GM23338 (cell line): ENCODE measurements at regions not wholly inside any gene's neighbourhood (a gene's known extent, or its start where the extent isn't known, plus 50 kb on each side); places are given as distances from the start of the nearest gene placed in this dataset.

Experiments used
- ATAC-seq: fragments of 200-7000 bp; cut with Tn5 transposase; 3 replicates; pipeline ENCODE4 v1.9.1; 2020
- DNase-seq: peaks from one replicate; pipeline ENCODE4 v3.0.0-alpha.2; 2015; ENCODE audit warnings: low spot score
- H2AFZ ChIP-seq: fragments of 200-600 bp; sonication (generic); 2 replicates; pipeline ENCODE4 v1.8.0; 2016; ENCODE audit warnings: antibody characterized with exemption, mild to moderate bottlenecking, moderate library complexity
- H3F3A ChIP-seq: fragments of 200-600 bp; sonication (generic); replicated peaks from 2 replicates; pipeline ENCODE4 v1.8.0; 2017; ENCODE audit warnings: antibody characterized with exemption, mixed run types, low read depth
- H3K27ac ChIP-seq: fragments of 200-600 bp; sonication (generic); 2 replicates; pipeline ENCODE4 v1.6.1; 2016; ENCODE audit warnings: low read depth
- H3K27me3 ChIP-seq: fragments of 200-600 bp; sonication (generic); 2 replicates; pipeline ENCODE4 v1.8.0; 2016; ENCODE audit warnings: mild to moderate bottlenecking, mixed run types, moderate library complexity; ENCODE audit not compliant: insufficient read depth
- H3K36me3 ChIP-seq: fragments of 200-600 bp; sonication (generic); 2 replicates; pipeline ENCODE4 v1.8.0; 2016; ENCODE audit warnings: mild to moderate bottlenecking; ENCODE audit not compliant: insufficient read depth
- H3K4me1 ChIP-seq: fragments of 200-600 bp; sonication (generic); 2 replicates; pipeline ENCODE4 v1.8.0; 2016; ENCODE audit warnings: mild to moderate bottlenecking, moderate library complexity; ENCODE audit not compliant: insufficient read depth
- H3K4me2 ChIP-seq: fragments of 200-600 bp; sonication (generic); 2 replicates; pipeline ENCODE4 v1.7.1; 2017; ENCODE audit warnings: mixed run types
- H3K4me3 ChIP-seq: fragments of 200-600 bp; sonication (generic); 2 replicates; pipeline ENCODE4 v1.6.1; 2016; ENCODE audit warnings: mixed run types
- H3K79me2 ChIP-seq: fragments of 200-600 bp; sonication (generic); replicated peaks from 2 replicates; pipeline ENCODE4 v1.8.0; 2017; ENCODE audit warnings: mild to moderate bottlenecking; ENCODE audit not compliant: insufficient read depth
- H3K9me2 ChIP-seq: fragments of 200-600 bp; sonication (generic); 2 replicates; pipeline ENCODE4 v1.8.0; 2017; ENCODE audit not compliant: insufficient read depth
- H4K20me1 ChIP-seq: fragments of 200-600 bp; sonication (generic); replicated peaks from 2 replicates; pipeline ENCODE4 v1.8.0; 2017; ENCODE audit warnings: mild to moderate bottlenecking; ENCODE audit not compliant: insufficient read depth
- H3K27ac Mint-ChIP-seq: 2 replicates; pipeline ENCODE4 v1.8.0; 2020; ENCODE audit warnings: inconsistent platforms, mild to moderate bottlenecking, moderate library complexity, mixed read lengths
- H3K27me3 Mint-ChIP-seq: 3 replicates; pipeline ENCODE4 v1.8.0; 2022; ENCODE audit warnings: low read depth, mild to moderate bottlenecking, moderate library complexity, mixed read lengths, inconsistent platforms; ENCODE audit not compliant: insufficient read depth, poor library complexity
- H3K36me3 Mint-ChIP-seq: 3 replicates; pipeline ENCODE4 v1.8.0; 2021; ENCODE audit warnings: low read depth, mild to moderate bottlenecking, inconsistent platforms, moderate library complexity, mixed read lengths
- H3K4me1 Mint-ChIP-seq: 3 replicates; pipeline ENCODE4 v1.8.0; 2020; ENCODE audit warnings: mild to moderate bottlenecking, inconsistent platforms, mixed read lengths
- H3K4me3 Mint-ChIP-seq: 3 replicates; pipeline ENCODE4 v1.8.0; 2021; ENCODE audit warnings: moderate library complexity, mild to moderate bottlenecking, inconsistent platforms, mixed read lengths
- H3K9me3 Mint-ChIP-seq: 3 replicates; pipeline ENCODE4 v1.8.0; 2020; ENCODE audit warnings: moderate library complexity, mild to moderate bottlenecking, inconsistent platforms, mixed read lengths
- CREB1 ChIP-seq: fragments of 250-450 bp; sonication (Bioruptor Pico); IDR thresholded peaks from 2 replicates; pipeline ENCODE4 v1.5.0; 2020; ENCODE audit warnings: low read depth, mild to moderate bottlenecking, moderate library complexity
- CTCF ChIP-seq, 2 experiments: fragments of 200-600 bp in 1 of 2; sonication (generic) in 1 of 2; conservative IDR thresholded peaks; 2 replicates each; pipeline versions ENCODE4 v1.5.1 to v1.6.1; 2016 to 2017; ENCODE audit warnings: antibody characterized with exemption in 2 of 2, low read depth in 2 of 2, mild to moderate bottlenecking in 2 of 2, moderate library complexity in 1 of 2
- ETS1 ChIP-seq: IDR thresholded peaks from 2 replicates; pipeline ENCODE4 v1.6.1; 2016; ENCODE audit warnings: antibody characterized with exemption
- EZH2 ChIP-seq: fragments of 200-600 bp; sonication (generic); IDR thresholded peaks from one replicate; pipeline ENCODE4 v1.8.0; 2017; ENCODE audit warnings: antibody characterized with exemption, mild to moderate bottlenecking, low read depth; ENCODE audit not compliant: unreplicated experiment
- EZH2phosphoT487 ChIP-seq: fragments of 200-600 bp; sonication (generic); IDR thresholded peaks from one replicate; pipeline ENCODE4 v1.8.1; 2018; ENCODE audit warnings: antibody characterized with exemption; ENCODE audit not compliant: unreplicated experiment
- JUNB ChIP-seq: IDR thresholded peaks from one replicate; pipeline ENCODE4 v1.6.1; 2016; ENCODE audit warnings: antibody characterized with exemption; ENCODE audit not compliant: unreplicated experiment
- NANOG ChIP-seq: IDR thresholded peaks from 2 replicates; pipeline ENCODE4 v1.6.1; 2016; ENCODE audit warnings: antibody characterized with exemption, borderline replicate concordance
- POLR2AphosphoS5 ChIP-seq: IDR thresholded peaks from 2 replicates; pipeline ENCODE4 v1.6.1; 2016; ENCODE audit warnings: antibody characterized with exemption, low read depth
- REST ChIP-seq: IDR thresholded peaks from one replicate; pipeline ENCODE4 v1.6.1; 2018; ENCODE audit warnings: antibody characterized with exemption; ENCODE audit not compliant: unreplicated experiment
- STAT1 ChIP-seq: IDR thresholded peaks from one replicate; pipeline ENCODE4 v1.6.1; 2016; ENCODE audit warnings: antibody characterized with exemption; ENCODE audit not compliant: unreplicated experiment
- ZNF114 ChIP-seq: fragments of 250-450 bp; sonication (Bioruptor Pico); IDR thresholded peaks from 2 replicates; pipeline ENCODE4 v1.5.0; 2020; ENCODE audit warnings: mild to moderate bottlenecking, moderate library complexity
- ZNF331 ChIP-seq: fragments of 250-450 bp; sonication (Bioruptor Pico); IDR thresholded peaks from 2 replicates; pipeline ENCODE4 v1.5.0; 2020; ENCODE audit warnings: low read depth, mild to moderate bottlenecking, moderate library complexity
- ZNF462 ChIP-seq: fragments of 250-450 bp; sonication (Bioruptor Pico); IDR thresholded peaks from 2 replicates; pipeline ENCODE4 v1.5.0; 2020; ENCODE audit warnings: mild to moderate bottlenecking, moderate library complexity

- H3K27ac Mint-ChIP-seq: no peak overlapping the region
- H3K27me3 Mint-ChIP-seq: no peaks in the 10 kb centered on the region
- no peaks in the 10 kb centered on the region for H3F3A ChIP-seq
Measured at GRCh38 chr4:187767158-187767557, 228.4 kb upstream of the ZFP42 start.

More at GRCh38 chr4:187767158-187767557, 228.4 kb upstream of the ZFP42 start:
- Histone ChIP-seq H3K79me2 (no peaks in the 10 kb centered on the region), H3K36me3 (no peaks in the 10 kb centered on the region), H4K20me1 (no peaks in the 10 kb centered on the region), H3K9me2 (peaks cover 16% of the 10 kb centered on the region; the same call in 1 of the 2 replicates), H3K27me3 (no peaks in the 10 kb centered on the region), H2AFZ (peak overlapping the region; percentile 69; the same call in 1 of the 2 replicates), H3K27ac (no peak overlapping the region), H3K4me3 (no peak overlapping the region), H3K4me2 (no peak overlapping the region), H3K4me1 (0 out of 2 replicates have a peak, but pooled peaks cover 4% of the 10 kb centered on the region)
- H3K4me3 Mint-ChIP-seq: no peak overlapping the region
- DNase-seq (no peak), ATAC-seq (no peak)
- TF ChIP-seq NANOG: no peak
- TF ChIP-seq ZNF462 (CRISPR knock-in tag): no peak
- no peak for TF ChIP-seq CTCF (conservative IDR thresholded peaks at IDR 0.05; ENCODE audit: low read depth in 2 of 2)
- TF ChIP-seq STAT1: no peak
- TF ChIP-seq POLR2AphosphoS5: no peak
- TF ChIP-seq REST: no peak
- no peak for TF ChIP-seq CREB1
- TF ChIP-seq EZH2phosphoT487: no peak
- no peak for TF ChIP-seq ZNF114 (CRISPR knock-in tag)
- TF ChIP-seq JUNB: no peak
- TF ChIP-seq ETS1: no peak
- no peak for TF ChIP-seq EZH2
- no peak for TF ChIP-seq ZNF331
- H3K9me3 Mint-ChIP-seq: no peaks in the 10 kb centered on the region
- no peaks in the 10 kb centered on the region; the same call in 2 of the 3 replicates for H3K36me3 Mint-ChIP-seq
- peaks cover 3% of the 10 kb centered on the region; the same call in 2 of the 3 replicates for H3K4me1 Mint-ChIP-seq
